NCI-H510A (cell line): ENCODE measurements at regions not wholly inside any gene's neighbourhood (a gene's known extent, or its start where the extent isn't known, plus 50 kb on each side); places are given as distances from the start of the nearest gene placed in this dataset.
"Not testable (repeated sequence)": the region's sequence is repeated elsewhere in the genome, so short reads cannot be mapped to it uniquely, and the experiment has no call there.

Experiments
- DNase-seq: peaks from one replicate; lab custom pipeline; 2025; lab: John Stamatoyannopoulos, UW

DNA sequence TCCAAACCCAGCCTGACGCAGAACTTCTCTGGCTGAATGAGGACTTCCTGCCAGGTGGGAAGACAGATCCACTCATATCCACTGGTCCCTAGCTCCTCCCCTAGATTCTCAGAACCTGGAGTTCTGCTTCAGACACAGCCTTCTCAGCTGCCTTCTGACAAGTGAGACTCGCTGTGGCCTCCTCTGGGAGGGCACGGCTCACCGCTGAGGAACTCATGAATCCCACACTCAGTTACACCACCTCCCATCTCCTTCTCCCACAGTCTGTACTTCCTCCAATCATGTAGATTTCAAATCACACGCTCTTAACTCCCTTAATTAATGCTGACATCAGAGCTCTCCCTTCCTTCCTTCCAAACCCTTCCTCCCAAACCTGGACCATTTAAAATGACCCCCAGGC, 86.4 kb upstream of the TMEM45B start:
- no peak for DNase-seq

GRCh38 chr11:129729823-129730222, 85.8 kb upstream of the TMEM45B start:
- no peak for DNase-seq

GRCh38 chr11:129731316-129731715, 84.3 kb upstream of the TMEM45B start:
- no peak for DNase-seq

GRCh38 chr11:129732941-129733340, 82.7 kb upstream of the TMEM45B start:
- DNase-seq: no peak

DNA sequence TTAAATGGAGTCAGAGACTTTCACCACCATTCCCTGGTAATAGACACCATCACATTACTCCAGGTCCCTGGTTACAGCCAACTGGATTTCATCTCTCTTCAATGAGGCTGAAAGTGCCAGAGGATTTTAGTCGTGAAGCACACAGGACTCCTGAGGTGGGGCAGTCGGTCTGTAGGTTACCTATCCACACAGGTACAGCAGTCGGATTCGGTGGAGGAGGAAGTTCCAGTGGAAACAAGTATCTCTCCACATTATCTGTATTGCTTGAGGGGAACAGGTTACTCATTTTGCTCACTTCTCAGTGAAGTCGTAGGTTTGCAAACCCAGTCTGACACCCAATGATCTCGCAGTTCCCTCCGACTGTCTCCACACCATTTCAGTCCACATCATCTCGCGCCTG, 82.3 kb upstream of the TMEM45B start:
- no peak for DNase-seq

GRCh38 chr11:129733981-129734380, 81.7 kb upstream of the TMEM45B start:
- no peak for DNase-seq

DNA sequence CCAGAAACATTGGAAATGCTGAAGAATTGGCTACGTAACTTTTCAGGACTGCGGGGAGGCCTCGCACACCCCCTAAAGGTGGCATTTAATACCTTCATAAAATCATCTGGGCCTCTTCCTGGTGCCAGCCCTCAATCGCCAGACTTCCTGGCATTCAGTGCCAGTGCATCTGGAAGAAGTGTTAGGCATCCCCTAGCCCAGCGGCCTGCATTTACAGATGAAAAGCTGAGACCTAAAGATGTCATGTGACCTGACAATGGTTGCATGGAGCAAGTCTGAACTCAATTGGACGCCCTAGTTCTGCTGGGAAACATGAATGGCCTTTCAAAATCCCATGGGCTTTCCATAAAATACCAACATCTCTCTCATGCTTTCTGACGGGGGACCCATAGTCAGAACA, 81.0 kb upstream of the TMEM45B start:
- no peak for DNase-seq

GRCh38 chr11:129737831-129738230, 77.8 kb upstream of the TMEM45B start:
- DNase-seq: no peak

- no peak for DNase-seq
Observed at GRCh38 chr11:129738242-129738641, 77.4 kb upstream of the TMEM45B start.

DNA sequence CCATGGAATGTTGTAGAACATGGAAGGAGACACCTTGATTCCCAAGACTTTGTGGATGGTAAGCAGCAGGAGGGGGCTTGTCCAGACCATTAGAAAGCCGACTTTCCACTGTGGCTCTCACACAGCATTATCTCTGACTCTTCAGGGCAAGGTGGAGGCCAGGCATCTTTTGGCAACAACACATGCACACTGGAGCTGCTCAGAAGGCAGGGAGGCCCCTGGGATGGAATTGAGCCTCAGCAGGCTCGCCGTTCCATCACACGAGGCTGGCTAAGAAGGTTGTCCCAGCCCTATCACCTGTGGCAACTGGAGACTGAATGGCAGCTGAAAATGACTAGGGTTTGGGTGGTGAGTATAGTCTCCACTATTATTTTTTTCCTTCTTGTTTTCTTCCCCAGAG, 76.3 kb upstream of the TMEM45B start:
- no peak for DNase-seq

GRCh38 chr11:129740125-129740719, 75.4 kb upstream of the TMEM45B start:
- no peak for DNase-seq

DNA sequence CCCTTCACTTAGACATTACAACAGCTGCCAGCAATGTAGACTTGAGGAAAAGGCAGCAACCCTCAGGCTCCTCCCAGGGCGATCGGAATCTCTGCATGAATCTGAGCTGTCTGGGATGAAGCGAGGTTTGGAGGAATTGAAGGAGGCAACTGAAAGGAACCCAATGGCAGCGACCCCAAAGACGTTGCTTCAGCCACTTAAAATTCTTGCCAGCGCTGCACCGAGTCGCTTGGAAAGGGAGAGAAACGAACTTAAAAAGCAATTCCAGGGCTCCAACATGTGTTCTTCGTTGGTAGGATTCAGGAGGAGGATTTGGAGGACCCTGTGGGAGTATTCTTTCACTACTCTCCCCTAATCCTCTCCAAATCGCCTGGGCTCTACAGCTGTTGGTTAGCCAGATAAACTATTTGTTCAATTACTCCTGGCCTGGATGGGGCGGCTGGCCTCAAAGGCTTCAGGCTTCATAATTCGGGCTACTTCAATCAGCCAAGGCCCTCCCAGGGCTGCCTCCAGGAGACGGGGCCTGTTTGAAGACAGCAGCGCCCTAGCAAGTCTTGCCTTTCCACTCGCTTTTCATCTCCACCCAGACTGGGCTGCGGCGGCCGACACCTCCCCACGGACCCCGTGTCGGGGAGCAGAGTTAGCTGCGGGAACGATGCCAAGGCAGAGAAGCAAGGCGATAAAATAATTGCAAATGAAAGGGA, 72.4 kb upstream of the TMEM45B start:
- DNase-seq: no peak

- no peak for DNase-seq
Observed at GRCh38 chr11:129747071-129747470, 68.6 kb upstream of the TMEM45B start.

GRCh38 chr11:129749141-129749540, 66.5 kb upstream of the TMEM45B start:
- no peak for DNase-seq

DNA sequence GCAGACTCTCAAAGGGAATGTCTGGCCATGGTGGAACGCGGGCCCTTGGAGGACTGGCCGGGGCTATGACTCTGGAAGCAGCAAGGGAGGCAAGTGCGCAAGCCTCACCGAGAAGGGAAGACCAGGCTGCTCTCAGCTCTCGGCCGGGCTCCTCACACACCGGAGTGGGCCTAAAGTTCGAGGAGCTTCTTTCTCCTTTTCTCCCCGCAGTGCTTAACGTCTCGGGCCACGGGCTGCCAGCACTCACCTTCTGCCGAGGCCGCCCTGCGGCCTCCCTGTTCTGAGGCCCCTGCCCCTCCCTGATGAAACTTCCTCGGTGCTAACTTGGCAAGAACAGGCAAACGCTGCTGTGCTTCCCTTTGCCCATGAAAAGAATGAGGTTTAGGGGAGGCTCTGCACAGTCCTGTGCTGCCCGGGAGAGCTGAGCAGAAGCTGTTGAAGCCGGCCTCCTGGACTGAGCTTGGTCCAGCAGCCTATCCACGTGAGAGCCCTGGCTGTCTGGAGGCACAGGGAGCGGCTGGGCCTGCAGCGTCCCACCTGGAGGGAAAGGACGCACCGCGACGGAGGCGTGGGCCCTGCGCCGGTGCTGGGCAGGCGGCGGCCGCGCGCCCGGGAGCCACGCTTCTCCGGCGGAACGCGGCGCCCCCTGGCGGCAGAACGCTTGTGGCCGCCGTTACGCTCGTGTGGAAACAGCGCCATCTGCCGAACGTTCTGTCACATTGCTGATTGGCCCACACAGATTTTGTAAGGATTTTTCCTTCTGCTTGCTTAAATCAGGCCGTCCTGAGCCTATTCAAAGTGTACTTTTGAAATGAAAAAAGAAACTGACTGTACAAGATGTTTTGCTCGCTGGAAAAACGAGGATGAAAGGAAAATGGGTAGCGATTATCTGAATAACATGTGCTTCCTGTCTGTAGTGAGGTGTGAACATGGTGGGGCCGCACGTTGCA, 65.0 kb upstream of the TMEM45B start:
- DNase-seq: peak; percentile 73

DNA sequence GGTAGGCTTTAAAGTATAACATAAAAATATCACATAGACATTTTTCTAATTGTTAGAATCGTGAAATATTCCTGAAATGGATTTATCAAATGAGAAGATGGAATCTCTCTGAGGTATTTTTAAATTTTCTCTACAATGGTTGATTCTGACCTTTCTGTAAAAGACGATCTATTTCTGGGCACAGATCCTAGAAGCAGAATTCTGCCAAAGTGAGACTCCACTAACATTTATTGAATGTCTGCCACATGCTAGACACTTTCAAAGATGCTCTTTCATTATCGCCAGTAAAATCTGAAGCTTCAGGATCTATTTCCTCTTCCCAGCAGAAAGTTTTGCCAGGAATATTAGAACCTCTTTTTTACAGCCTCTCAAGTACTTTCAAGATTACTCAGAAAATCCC, 64.1 kb upstream of the TMEM45B start:
- no peak for DNase-seq

- DNase-seq: not testable (repeated sequence)
Observed at GRCh38 chr11:129763569-129763968, 52.1 kb upstream of the TMEM45B start.

- DNase-seq: not testable (repeated sequence)
Observed at GRCh38 chr11:129764204-129764603, 51.4 kb upstream of the TMEM45B start.
